ENCODE measurements at regions not wholly inside any gene's neighbourhood (a gene's known extent, or its start where the extent isn't known, plus 50 kb on each side); places are given as distances from the start of the nearest gene placed in this dataset.
"Not testable (repeated sequence)": the region's sequence is repeated elsewhere in the genome, so short reads cannot be mapped to it uniquely, and the experiment has no call there.

DNA sequence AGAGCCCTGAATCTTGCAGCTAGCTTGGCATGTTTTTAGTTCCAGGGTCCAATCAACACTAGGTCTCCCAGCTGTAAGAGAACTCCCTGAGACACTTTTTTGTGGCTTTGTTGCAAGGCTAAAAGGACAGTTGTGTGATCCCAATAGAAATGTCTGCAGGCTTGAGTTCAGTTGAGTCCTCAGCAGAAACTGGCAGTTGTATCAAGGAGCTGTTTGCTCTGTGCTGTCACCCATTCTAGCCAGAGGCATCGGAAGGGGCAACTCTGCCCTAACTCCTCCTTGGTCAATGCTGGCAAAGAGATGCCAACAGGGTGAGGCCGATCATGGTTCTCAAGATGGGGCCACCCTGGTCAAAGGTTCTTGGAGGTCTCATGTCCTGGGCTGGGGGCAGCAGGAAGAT, 224.1 kb downstream of the BUB3 start:
- DNase-seq (ENCODE audit: low spot score): no peak

DNA sequence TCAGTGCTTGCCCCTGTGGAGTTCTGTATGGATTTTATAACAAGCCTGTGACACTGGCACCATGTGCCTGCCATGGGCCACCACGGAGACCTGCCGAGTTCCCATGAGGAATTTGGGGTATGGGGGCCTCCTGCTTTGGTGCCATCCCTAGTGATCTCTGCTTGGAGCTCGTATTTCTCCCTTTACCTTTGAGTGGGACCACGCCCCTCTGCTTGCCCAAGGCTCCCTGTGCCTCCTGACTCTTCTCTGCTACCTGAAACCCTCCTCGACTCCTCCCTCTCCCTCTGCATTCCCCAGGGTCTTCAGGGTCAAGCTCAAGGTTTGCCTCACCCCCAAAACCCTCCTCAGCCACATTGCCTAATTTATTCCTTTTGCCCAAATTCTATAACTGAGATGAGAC, 225.0 kb downstream of the BUB3 start:
- no peak for DNase-seq (ENCODE audit: low spot score)

DNA sequence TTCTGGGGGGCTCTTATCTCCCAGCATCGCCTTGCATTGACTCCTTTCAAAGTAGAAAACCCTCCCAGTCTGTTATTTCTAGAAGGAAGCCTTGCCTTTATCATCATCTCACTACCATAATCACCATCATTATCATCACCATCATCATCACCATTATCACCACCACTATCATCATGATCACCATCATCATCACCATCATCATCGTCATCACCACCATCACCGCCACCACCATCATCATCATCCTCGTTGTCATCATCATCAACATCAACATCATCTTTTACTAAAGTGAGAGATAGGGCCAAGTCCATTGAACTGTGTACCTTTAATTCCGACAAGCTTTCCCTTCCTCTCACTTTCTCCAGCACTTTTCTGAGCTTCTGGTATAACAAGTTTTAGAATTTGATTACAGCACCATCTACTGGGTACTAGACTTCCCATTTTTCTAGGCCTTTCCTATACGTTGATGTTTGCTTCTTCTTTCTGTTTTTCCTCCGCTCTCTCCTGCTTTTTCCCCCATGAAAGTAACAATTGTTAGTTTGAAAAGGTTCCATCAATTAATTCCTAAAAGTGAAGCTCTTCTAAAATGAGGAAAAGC, 226.4 kb downstream of the BUB3 start:
- DNase-seq (ENCODE audit: low spot score): no peak

DNA sequence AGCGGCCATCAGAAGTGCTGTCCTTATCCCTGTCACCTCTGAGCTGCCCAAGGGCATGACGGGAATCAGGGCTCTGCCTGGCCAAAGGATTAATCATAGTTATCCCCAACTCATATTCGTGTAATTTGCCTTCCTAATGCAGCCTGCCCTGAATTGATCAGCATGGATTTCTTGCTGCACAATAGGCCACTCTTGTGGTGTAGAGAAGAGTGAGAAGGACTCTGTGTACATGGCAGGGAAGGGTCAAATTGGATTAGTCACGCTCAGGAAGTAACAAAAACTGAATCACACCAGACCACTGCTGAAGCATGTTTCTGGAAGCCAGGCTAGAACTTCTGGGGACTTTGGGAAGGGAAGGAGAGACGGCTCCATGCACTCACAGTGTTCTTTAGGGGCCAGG, 227.0 kb downstream of the BUB3 start:
- DNase-seq (ENCODE audit: low spot score): no peak

DNA sequence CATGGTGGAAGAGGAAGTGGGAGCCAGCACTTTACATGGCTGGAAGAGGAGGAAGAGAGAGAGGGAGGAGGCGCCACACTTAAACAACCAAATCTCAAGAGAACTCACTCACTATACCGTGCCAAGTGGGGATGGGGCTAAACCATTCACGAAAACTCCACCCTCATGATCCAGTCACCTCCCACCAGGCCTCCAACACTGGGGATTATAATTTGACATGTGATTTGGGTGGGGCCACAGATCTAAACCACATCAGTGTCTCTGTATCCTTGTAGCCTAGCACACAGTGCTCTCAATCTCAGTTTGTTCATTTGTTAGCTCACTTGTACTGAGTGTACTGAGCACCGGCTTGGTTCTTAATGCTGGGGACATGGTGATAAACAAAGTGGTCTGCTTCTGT, 228.3 kb downstream of the BUB3 start:
- DNase-seq (ENCODE audit: low spot score): no peak

DNA sequence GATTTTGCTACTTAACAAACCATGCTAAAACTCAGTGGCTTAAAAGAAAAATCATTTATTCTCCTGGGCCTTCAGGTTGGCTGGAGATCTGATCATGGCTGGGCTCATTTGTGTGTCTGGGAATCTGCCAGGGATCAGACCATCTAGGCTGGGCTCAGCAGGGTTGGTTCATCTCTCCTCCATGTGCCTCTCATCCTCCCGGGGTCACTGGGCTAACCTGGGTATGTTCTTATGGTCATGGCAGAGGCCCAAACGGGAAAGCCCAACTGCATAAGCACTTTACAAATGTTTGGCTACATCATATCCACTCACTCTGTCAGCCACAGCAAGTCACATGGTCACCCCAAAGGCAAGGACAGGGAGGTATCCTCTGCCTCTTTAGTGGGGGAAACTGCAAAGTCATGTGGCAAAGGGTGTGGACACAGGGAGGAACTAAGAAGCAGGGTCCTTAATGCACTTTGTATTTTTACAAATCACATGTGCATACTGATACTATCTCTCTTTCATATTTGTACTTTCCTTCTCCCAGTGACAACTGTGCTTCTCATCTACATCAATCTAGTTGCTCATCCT, 231.4 kb downstream of the BUB3 start:
- no peak for DNase-seq (ENCODE audit: low spot score)

DNA sequence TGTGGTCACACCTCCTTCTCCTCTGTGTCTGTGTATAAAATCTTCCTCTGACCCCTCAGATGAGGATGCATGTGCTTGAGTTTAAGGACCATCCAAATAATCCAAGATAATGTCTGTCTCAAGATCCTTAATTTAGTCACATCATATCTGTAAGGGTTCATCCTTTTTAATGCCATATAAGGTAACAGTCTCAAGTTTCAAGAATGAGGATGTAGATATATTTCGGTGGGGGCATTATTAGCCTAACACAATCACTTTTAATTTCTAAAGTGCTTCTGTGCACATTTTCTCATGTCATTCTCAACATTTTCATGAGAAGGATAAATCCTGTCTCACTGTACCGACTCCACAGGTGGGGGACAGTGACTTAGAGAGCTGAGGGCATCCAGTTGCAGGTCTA, 235.3 kb downstream of the BUB3 start:
- DNase-seq (ENCODE audit: low spot score): no peak

DNA sequence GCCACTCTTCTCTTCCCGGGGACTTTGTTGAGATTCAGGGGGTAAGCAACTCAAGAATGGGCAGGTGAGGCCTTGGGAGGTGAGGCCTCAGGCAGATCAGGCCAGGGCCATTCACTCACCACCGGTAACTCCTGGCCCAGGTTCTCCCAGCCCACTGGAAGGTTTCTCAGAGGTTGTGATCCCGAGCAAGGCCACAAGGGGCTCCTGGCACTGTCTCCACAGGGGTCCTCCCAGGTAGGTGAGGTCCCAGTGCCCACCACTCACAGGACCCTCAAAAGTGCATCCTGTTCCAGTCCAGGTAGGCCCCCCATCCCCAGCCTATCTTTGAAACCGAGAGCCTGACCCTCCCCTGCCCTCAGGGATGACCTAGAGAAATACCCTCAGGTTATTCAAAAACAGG, 236.1 kb downstream of the BUB3 start:
- no peak for DNase-seq (ENCODE audit: low spot score)

DNA sequence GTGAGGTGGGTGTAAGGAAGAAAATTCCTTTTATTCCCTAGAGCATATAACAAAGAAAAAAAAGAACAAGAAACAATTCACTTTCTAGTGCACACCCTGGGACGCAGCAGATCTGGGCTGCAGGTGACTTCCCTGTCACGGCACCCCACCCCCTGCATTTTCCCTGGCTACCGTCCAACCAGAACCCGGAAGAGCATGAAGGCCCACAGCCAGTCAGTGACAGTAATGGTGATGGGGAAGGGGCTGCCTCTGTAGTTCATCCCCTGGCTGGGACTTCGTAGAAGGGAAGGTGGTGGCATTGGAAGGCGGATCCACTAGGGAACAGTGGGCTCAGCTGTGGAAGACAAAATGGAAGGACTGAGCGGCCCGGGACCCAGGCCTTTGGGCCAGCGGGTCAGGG, 236.7 kb downstream of the BUB3 start:
- DNase-seq (ENCODE audit: low spot score): no peak

DNA sequence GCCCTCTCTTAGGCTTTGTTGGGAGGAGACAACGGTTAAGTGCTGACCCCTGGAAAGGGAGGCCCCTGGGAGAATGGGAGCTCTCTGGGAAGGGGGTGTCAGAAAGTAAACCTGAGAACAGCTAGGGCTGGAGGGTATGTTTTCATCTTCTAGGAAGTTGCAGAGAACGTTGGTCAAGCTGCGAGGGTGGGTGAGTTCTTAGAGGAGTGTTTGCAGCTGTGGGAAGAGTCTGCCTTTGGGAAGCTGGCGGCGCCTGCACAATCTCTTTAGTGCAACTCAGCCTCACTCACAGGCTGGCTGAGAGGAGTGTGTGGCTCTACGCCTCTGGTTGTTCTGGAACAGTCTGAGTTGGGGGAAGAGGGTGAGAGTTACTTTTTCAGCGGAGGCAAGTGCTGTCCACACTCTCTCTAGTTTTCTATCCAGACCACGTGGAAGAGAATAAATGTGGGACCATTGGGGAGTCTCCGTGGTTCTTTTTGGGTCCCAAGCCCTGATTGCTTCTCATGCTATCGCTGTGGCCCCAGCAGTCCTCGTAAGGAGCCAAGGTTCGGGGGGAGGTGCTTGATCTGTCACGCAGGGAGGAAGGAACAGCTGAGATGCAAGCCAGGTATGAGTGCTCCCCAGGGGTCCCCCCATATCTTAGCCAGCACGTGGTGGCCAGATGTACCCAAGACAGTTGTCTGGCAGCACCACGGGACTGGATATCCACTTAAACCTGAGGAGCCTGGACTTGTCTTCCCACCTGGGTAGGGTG, 237.2 kb downstream of the BUB3 start:
- no peak for DNase-seq (ENCODE audit: low spot score)

DNA sequence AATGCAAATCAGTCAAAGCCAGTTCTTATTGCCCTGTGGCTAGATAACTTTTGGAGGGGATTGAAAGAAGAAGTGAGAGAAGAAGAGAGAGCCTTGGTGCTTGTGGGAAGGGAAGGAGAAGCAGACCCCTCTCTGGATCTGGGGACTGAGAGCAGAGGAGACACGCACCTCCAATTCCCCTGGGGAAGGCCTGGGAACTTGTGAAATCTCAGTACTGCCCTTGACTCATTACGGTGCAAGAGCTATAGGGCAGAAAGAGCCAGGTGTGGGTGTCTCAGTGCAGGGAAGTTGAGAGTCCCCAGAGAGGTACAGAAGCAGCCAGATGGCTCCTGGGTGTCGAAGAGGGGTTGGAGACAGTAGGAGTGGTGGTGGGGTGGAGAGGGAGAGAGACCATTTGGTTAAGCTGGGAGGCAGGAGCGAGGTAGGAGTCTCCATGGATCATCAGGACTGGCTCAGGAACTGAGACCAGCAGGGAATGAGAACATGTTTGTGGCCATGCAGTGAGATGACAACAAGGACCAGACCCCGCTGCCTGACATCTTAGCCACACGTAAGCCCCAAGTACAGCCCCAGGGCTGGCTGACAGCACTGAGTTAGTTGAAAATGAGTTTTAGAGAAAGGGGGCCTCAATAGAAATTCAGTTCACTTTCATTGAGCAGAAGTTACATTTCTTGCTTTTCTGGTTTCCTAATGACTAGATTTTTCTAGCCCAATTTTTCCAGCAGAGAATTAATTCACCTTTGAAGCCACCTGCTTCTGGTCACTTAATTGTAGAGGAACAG, 238.2 kb downstream of the BUB3 start:
- DNase-seq (ENCODE audit: low spot score): no peak

DNA sequence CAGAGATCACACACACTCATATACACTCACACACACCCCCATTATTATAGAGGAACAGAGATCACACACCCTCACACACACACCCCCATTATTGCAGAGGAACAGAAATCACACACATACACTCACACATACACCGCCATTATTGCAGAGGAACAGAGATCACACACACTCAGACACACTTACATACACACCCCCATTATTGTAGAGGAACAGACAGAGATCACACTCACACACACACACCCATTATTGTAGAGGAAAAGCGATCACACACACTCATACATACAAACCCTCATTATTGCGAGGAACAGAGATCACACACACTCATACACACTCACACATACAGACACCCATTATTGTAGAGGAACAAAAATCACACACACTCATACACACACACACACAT, 239.0 kb downstream of the BUB3 start:
- no peak for DNase-seq (ENCODE audit: low spot score)

DNA sequence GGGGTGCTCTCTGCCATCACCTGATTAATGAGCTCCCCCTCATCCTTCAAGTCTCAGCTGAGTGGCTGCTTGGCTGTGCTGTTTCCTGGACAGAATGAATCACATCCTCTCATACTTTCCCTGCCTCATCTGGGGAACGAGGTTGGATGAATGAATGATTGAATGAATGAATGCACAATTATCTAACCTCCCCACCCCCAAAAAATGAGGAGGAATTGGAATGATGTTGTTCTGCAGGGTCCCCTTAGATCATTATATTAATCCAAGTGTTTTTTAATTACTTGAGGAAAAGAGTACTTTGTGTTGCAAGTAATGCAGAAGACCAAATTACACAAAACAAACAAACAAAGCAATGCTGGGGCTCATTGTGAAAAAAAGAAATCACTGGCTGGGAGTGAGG, 240.2 kb downstream of the BUB3 start:
- no peak for DNase-seq (ENCODE audit: low spot score)

DNA sequence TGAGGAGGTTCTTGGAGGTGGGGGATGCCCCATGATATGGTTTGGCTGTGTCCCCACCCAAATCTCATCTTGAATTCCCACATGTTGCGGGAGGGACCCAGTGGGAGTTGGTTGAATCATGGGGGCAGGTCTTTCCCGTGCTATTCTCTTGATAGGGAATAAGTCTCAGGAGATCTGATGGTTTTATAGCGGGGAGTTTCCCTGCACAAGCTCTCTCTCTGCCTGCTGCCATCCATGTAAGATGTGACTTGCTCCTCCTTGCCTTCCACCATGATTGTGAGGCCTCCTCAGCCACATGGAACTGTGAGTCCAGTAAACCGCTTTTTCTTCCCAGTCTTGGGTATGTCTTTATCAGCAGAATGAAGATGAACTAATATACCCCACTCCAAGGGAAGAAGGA, 241.0 kb downstream of the BUB3 start:
- DNase-seq (ENCODE audit: low spot score): not testable (repeated sequence)

DNA sequence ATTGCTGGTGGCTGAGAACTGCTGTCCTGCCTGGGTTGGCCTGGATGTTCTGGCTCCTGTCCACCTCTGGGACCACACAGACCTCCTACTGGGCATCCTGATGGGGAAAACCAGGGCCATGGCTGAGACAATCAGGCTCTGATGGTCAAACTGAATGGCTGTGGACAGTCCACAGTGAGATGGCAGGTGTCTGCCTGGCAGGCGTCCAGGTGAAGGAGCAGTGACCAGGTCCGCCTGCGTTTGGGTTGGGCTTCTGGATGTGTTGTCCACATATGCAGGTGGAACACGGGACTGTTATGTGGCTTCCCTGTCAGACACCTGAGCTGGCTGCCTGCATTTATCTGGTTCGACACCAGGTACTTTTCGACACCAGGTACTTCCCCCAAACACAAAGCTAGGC, 241.7 kb downstream of the BUB3 start:
- DNase-seq (ENCODE audit: low spot score): no peak

DNA sequence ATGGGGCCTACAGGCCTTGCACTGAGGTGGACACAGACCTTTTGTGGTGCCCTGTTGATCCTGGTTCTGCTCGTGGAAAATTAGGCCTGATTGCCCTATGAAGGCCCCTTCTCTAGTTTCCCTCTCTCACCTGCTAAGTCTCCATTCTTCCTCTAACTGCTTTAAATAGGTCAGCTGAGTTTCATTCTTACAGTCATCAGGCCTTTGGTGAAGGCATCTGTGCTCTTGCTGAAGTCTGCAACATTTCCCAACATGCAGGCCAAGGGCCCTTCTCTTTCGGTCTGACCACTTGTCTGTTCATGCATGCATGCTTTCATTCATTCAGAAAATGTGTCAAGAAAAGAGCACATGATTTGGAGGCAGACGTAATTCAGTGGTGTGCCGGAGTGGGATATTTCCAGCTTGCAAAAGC, 244.0 kb downstream of the BUB3 start:
- DNase-seq (ENCODE audit: low spot score): peak; percentile 0

DNA sequence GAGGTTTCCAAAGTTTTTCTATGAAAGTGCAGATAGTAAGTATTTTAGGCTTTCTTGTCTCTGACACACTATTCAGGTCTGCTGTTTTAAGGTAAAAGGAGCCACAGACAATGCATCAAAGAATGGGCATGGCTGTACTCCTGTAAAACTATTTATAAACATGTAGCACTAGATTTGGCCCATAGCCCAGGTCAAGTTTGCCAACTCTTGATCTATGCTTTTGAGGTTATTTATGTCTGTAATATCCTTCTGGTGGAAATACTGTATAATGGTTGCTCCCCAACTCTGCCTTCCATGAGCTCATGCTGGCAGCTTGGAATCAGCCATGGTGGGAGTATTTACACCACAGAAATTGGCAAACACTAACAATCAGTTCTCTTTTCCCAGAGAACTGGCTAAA, 244.6 kb downstream of the BUB3 start:
- no peak for DNase-seq (ENCODE audit: low spot score)

DNA sequence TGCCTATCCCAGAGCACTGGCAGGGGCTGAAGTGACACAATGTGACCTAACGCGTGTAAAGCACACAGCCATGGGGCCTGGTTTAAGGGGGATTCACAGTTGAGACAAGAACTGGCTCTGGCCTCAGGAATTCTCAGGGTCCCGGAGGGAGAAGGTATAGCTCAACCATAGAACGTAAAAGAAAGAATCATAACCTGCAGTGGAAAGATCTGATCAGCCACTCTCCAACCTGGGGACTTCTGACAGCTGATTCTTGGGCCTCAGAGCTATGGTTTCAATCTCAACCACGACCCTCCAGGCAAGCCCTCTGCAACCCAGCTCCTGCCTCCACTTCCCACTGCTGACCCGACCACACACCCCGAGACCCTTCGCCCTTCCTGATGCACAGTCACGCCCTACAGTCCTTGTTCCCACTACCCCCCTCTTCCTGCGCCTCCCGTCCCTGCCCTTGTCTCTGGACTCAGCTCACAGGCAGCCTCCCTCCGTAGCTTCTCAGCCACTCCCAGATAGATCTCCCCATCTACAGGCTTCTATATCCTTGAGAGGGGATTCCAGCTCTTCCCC, 245.2 kb downstream of the BUB3 start:
- DNase-seq (ENCODE audit: low spot score): no peak

DNA sequence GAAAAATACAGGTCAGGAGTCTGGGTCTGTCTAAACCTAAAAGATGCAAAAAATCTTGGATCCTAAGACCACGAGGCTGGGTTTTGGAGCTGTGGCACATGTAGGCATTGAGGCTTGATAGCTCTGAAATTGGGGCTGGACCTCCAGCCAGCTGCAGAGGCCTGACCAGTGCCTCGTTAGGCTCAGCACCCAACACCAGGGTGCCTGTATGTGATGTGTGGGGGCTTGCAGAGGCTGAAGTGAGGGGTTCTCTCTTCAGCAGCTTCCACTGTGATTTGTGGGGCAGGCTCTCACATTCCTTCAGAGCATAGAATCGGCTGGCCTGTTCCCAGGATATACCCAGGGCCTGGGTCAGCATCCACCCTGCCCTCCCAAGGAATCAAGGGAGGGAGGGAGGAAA, 247.8 kb downstream of the BUB3 start:
- no peak for DNase-seq (ENCODE audit: low spot score)

DNA sequence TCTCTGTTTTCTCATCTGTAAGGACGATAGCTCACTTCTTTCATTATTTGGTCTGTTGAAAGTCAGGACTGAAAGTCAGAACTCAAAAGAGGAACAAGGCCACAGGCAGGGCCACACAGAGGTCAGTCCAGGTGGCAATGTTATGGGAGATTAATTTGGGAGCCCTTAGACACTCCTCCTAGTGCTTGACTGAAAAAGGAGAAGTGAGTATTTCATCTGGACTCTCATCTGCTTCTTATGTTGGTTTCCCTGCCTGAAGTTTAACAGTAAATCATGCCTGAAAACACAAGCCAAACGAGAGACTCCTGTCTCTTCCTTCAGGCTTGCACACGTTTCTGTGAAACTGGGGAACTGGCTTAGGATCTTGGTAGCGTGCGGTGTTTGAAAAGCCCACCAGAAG, 248.5 kb downstream of the BUB3 start:
- no peak for DNase-seq (ENCODE audit: low spot score)

DNA sequence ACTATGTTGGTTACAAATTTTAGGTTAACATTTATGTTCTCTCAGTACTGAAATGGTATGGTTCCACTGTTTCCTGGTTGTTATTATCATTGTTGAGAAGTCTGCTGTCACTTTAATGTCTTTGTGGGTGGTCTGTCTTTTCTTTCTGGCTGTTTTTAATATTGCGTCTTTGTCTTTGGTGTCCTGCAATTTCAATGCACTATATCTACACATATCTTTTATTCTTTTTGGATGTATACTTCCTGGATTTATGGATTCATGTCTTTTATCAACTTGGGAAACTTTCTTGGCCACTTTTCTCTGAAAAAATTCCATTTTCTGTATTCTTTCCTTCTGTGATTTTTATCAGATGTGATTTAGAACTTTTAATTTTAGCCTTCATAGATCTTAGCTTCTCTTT, 250.2 kb downstream of the BUB3 start:
- DNase-seq (ENCODE audit: low spot score): no peak

DNA sequence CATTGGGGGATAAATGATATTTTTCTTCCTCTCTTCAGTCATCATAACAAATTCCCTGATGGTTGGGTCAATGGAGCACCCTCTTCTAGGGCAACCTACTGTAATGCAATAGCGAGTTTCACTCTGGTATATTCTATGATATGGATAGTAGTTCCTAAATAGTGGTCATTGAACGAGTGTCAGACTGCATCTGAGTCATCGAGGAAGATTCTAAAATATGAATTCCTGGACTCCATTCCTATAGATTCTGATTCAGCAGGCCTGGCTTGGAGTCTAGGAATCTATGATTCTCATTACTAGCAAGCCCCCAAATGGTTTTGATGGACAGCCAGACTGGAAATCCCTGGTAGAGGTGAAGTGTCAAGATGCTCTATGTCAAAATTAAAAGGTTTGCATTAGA, 254.5 kb downstream of the BUB3 start:
- no peak for DNase-seq (ENCODE audit: low spot score)

DNA sequence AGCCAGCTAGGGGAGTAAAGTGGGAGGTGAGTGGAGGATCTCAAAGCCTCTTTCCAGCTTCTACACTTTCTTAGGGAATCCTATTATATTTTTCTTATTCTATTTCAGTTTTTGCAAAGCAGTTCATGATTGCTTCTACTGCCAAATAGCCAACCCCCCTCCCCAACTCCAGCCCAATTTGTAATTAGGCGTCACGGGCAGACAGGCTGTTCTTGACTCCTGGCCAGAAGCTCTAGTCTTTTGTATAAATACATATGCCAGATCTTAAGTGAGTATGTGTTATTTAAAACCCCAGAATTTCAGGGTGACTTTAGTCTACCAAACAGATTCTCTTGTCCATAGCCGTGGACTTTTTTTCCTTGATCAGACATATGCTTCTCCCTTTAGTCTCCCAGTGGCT, 255.2 kb downstream of the BUB3 start:
- DNase-seq (ENCODE audit: low spot score): no peak

All from activated CD4-positive, alpha-beta T cell treated with anti-CD3 and anti-CD28 coated beads, Interleukin-2, Interleukin-4, amounts not matched to agents 100 ng/mL and 50 ng/mL, durations not matched to agents 16 hours and 8 hours (primary cell).